ENCODE measurements at regions not wholly inside any gene's neighbourhood (a gene's known extent, or its start where the extent isn't known, plus 50 kb on each side); places are given as distances from the start of the nearest gene placed in this dataset.

DNA sequence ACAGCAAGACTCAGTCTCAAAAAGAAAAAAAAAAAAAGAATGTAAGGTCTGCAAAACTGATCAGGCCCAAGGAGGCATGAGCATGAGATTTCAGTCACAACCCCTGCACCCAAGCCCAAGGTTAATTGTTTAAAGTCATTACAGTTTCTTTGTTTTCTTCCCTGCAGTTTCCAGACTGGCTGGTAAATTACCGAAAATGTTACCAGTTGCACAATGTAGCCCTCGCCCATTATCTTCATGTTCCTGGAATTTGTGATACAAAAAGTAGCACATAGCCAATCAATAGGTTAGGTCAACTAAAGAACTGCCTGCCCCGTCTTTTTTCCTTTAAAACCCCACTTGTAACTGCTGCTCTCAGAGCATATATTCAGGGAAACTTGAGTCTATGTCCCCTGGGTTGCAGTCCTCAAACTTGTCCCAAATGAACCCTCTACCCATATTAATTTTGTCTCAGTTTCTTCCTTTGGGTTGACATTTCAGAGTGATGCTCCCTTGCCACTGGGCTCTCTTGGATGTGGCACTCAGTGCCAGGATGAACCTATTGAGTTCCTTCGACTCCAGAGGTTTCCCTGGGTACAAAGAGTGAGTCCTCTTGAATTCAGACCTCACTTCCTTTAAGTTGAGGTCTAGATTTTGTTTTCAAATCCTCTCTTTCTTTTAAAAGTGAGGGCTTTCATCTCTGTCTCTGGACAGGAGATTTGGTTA, 216.2 kb upstream of the HS6ST1 start:
- no peak for DNase-seq (ENCODE audit: low read depth)

DNA sequence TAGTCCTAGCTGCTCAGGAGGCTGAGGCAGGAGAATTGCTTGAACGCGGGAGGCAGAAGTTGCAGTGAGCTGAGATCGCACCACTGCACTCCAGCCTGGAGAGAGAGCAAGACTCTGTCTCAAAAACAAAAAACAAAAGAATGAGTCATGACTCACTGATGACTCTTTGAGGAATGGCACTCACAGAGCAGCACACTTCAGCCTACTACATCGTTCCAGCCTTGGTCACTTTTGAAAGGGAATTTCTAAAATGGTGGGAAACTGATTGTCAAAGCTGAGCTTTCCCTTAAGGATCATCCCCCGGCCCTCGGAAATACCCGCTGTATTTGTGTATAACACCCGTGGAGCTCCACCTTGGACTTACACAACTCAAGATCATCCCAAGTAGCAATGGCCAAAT, 217.3 kb upstream of the HS6ST1 start:
- DNase-seq (ENCODE audit: low read depth), result no peak

DNA sequence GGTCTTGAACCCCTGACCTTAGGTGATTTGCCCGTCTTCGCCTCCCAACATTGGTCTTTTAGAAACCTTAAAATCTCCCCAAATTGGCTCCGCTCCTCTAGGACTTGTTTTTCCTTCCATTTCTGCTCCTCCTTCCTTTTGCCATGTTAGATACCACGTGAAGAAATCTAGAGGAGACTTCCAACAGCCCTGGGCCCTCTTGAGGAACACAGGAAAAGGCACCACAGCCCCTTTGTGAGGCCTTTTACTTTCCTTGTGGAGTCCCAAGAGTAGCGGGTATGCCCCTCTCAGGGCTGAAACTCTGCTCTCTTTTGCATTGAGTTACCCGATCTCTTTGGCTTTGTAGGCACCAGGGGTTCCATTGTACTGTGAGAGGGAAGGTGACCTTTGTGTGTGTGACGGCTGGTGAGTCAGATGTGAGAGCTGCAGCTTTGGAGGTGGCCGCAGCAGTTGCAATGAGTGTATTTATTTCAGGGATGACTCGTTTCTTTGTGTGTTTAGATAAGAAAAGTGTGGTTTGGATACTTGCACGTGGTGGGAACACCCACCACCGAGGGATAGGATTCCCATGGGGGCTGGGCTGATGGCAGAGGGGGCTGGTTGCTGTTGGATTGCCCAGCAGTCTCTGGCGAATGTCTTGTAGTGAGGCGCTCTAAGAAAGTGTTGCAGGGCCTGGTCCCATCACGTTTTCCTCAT, 218.4 kb upstream of the HS6ST1 start:
- no peak for DNase-seq (ENCODE audit: low read depth)

DNA sequence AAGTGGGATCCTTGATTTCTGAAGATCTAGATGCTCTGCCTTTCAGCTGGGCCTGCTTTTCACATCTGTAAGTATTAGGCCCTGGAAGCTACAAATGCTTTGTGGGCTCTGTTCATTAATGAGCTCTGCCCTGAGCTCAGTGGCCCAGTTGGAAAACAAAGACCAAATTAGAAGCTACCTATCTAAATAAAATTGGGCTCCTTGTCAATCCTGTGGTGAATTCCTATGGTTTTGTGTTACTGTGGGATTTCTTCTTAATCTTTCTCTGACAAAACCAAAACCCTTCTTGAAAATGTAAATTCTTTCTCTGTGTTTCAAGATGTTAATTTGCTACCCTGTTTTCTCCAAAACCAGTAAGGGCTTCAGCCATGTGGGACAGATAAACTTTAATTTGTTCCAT, 219.0 kb upstream of the HS6ST1 start:
- DNase-seq (ENCODE audit: low read depth), result no peak

DNA sequence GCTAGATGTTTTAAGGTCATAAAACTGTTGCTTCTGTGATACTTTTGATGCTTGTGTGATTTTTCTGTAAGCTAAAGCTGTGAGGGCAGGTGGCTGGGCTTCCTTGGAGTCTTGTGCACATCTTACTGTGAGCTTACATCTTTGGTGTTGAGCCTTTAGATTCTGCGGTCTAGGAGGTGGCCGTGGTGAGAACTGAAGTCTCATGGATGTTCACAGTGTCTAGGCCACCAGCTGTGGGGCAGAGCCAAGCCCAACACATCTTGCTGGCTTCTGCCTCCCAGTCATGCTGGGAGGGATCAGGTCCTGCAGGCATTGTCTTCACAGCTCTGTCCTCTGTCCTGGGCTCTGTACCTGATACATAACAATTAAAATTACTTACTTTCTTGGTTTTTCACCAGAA, 219.7 kb upstream of the HS6ST1 start:
- no peak for DNase-seq (ENCODE audit: low read depth)

DNA sequence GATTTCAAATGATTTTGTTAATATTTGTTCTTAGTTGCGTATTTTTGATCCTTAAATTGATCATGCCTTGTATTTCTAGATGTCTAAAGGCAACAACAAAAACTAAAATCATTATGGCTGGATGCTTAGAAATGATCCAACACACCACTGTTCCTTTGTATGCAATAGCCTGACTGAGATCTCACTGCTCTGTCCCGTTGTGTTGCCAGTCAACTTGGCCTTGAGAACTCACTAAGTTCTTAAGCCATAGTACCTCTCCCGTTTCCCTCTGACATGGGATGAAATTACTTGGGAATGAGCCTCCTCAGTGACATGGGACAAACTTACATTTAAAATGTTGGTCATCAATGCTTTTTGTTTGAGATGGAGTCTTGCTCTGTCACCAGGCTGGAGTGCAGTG, 222.0 kb upstream of the HS6ST1 start:
- DNase-seq (ENCODE audit: low read depth), result no peak

DNA sequence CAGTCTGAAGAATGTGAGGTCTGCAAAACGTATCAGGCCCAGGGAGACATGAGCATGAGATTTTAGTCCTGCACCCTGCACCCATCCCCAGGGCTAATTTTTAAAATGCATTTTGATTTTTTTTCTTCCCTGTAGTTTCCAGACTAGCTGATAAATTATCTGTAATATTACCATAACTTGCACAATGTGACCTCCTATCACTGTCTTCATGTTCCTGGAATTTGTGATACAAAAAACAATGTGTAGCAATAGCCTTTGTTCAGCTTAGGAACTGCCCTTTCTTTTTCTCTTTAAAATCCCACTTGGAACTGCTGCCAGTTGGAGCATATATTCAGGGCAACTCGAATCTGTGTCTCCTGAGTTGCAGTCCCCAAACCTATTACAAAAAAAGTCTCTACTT, 222.8 kb upstream of the HS6ST1 start:
- DNase-seq (ENCODE audit: low read depth), result no peak

DNA sequence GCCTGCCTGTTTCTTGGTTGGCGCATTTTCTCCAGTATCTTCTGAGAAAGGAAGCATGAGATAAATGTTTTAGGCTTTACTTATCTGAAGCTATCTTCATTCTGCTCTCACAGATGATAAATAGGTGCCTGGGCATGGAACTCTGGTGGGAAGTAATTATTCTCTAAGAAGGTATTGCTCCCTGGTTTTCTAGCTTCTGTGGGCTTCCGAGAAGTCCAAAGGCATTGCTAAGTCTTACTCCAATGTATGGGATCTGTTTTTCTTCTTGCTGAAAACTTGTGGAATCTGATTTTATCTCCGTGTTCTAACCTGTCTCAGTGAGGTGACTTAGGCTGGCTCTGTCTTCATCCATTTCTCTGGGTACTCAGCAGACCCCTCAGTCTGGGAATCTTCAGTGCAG, 224.4 kb upstream of the HS6ST1 start:
- no peak for DNase-seq (ENCODE audit: low read depth)

DNA sequence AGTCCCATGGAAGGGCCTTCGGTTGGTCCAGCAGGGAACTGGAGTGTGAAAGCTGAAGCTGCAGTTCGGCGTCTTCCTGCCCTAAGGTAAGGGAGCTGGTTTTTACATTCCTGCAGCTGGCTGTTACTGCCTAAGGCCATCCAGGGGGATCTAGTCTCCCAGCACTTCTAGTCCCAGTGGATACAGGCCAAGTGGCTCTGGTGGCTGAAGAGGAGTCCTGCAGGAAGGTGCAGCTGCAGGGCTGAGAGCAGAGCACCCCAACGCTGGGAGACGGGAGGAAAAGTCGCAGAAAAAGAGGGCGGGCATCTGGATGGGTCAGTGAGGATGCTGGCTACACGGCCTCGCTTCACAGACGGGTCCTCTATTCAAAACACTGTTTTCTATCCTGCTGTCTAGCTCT, 225.0 kb upstream of the HS6ST1 start:
- no peak for DNase-seq (ENCODE audit: low read depth)

DNA sequence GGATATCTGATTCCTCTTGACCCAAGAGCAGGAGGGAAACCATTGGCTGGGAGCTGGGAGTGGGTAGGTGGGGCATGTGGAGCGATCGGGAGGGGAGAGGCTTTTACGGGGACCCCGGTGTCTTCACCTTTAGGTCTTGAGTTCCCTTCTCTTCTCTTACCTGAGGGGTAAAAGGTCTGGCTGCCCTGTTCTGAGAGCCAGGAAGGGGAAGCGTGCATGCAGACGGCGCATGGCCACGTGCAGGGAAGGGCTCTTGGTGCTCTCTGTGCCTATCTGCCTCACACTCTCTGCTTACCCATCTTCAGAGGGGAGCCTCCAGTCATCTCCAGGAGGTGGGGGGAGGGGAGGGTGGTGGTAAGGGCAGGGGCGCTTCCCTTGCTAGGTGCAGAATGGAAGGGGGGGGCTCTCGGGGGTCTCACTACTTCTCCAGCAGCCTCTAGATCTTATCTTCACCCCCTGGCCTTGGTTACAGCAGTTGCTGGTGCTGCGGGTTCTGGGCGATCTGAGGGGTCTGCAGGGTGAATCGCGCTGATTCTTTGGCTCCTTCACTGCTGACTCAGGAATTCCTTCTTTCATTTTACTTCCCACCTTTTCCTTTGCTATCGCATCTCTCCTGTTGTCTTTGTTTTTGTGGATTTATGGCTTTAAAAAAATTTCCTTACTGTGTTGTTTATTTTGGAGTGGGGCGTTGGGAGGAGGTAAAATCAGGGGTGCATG, 225.8 kb upstream of the HS6ST1 start:
- no peak for DNase-seq (ENCODE audit: low read depth)

DNA sequence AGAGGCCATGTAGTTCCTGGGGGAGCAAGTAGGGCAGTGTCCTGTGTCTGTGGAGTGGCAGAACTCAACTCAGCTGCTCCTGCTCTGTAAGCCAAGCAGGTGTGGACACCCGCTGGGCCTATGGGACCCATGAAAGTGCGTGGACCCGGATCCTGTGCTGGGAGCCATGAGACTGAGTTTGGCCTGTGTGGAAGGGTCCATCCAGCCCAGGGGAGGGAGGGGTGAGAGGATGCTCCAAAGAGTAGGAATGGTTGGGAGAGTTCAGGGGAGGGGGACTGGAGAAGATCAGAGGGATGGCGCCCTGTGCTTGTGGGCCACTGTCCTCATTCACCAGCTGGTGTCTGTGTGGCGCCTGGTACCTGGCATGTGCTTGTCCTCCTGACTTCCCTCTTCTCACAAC, 226.4 kb upstream of the HS6ST1 start:
- no peak for DNase-seq (ENCODE audit: low read depth)

DNA sequence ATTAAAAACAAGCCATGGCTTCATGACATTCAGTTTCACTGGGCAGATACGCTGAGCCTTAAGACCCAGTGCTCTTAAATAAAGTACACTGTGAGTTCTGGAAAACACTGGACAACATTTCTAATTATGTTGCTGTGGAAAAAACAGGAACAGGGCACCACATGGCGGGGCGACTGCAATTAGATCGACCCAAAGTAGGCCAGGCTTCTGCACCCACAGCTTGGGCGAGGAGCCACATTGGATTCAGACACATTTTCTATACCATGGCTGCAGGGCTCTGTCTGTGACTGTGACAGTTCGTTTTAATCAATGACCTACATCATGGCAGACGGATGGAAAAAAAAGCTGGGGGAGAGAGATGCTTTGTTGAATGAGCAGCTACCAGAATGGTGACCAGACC, 227.2 kb upstream of the HS6ST1 start:
- no peak for DNase-seq (ENCODE audit: low read depth)

DNA sequence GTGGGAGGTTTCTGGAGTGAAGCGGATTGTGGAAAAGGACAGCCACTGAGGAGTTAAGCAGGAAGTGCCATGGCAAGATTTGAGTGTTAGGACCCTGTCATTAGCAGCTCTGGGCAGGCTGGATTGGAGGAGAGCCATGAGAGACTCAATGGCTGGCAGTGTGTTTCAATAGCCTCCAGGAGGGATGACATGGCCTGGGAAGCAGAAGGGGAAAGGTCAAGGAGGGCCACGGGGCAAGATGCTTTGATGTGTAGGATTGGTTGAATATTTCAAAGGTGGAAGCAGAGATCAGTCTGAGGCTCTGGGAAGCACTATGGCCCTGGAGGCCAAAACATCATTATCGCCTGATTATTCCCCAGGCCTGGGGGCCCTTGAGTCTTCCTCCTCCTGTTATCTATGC, 229.0 kb upstream of the HS6ST1 start:
- no peak for DNase-seq (ENCODE audit: low read depth)

DNA sequence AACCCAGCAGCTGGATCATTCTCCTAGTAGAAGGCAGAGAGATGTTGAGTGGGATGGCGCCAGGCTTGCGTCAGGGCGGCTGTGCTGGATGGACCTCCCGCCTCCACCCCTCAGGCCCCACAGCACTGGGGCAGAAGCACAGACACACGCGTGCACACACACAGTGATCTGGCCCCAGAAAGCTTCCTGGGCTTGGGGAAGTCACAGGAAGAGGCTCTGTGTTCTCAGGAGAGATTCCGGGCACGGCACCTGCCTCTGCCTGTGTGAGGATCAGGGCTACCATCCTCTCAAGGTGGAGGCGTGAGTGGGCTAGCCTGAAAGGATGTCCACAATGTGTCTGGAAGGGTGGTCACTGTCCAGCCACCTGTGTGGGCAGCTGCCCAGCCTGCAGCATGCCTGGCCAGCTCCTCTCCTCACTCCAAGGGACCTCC, 229.8 kb upstream of the HS6ST1 start:
- no peak for DNase-seq (ENCODE audit: low read depth)

DNA sequence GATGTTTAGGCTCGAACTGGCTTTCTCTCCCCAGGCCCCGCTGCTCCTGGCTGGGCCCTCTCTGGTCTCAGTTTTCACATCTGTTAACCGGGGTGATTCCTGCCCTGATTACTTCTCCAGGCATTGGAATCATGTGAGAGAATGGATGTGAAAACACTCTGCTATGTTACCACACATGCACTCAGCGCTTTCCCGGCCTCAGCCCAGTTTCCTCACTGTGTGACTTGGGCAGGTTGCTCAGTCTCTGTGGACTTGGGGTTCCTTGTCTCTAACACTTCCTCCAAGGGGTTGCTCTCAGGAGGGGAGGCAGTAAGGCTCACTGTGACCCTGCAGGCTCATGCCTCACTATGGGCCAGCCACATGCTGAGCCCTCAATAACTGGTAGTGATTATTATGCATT, 230.4 kb upstream of the HS6ST1 start:
- no peak for DNase-seq (ENCODE audit: low read depth)

DNA sequence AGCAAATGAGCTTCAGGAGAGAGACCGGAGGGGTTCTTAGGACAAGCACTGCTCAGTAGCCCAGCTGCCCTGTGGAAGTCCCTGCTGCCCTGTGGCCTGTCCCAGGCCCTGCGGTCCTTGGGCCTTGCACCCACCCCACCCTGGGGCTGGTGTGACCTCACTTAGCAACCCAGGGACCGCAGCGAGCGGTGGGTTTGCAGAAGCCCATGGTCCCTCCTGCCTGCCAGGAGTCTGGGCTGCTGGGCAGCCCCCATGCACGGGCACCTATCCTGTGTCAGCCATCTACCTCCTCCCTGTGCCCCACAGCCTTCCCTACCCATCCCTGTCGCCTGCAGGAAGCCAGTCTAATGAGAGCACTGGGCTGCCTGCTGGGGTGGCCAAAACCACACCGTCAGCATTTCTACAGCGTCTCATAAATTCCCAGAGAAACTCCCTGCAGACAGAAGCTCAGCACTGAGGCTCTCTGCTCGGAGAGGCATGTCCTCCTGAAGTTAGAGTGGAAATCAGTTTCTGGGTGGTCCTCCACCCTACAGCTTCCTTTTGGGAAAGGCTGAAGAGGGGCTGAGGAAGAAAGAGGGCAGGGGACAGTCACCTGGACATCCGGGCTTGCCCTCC, 231.1 kb upstream of the HS6ST1 start:
- no peak for DNase-seq (ENCODE audit: low read depth)

DNA sequence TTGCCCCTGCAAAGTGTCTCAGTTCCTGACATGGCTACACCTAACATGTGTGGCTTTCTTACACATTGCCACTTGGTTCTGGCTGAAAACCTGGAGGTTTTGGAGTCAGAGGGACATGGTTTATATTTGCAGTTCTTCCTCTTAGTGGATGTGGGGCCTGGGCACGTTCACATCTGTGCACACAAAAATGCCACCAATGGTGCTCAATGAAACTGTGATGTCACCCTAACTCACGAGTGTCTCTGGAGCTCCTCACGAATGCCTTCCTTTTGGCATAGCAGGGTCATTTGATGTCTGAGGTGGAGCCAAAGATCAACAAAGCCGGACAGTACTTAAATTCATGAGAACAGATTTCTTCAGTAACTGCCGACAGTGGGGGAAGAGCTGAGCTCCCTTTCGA, 231.7 kb upstream of the HS6ST1 start:
- DNase-seq (ENCODE audit: low read depth), result no peak

DNA sequence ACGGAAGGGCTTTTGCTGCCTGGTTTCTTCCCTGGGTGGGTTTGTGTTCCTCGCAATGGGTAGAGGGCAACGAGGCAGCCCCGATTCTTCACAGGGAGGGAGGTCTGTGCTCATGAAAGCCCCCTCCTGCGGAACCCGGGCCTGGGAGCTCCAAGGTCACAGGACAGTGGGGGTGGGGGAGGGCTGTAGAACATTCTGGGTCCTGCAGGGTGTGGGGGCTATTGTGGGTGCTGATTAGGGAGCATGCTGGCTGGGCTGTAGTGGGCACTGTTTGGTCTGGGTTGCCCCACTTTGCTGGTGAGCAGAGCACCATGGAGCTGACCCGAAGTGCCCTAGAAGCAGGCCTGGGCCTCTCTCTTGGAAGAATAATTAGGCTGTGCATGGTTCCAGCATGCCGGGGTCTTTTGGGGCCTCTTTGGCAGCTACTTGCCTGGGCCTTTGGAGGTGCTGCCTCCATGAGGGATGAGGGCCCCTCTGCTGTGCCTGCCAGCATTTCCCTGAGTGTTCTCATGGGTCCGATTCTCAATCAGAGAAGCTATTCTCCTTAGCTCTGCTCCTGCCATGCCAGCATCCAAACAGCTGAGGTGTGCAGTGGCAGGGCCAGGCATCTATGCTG, 232.2 kb upstream of the HS6ST1 start:
- no peak for DNase-seq (ENCODE audit: low read depth)

DNA sequence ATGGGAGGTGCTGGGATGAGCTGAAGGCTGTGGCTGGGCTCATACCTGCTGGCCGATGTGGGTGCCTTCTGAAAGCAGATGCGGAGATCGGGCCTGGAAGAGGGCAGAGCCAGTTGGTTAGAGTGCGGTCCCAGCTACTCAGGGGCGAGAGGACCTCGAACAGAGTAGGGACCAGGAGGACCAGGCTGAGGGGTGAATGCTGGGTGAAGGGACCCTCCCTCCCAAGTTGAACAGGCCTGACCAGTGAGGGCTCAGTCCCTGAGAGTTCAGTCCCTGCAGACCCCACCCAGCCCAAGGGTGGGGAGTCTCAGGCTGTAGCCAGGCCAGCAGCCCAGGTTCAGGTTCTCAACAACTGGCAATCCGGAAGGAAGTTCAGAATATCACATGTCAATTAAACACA, 232.8 kb upstream of the HS6ST1 start:
- DNase-seq (ENCODE audit: low read depth), result no peak

DNA sequence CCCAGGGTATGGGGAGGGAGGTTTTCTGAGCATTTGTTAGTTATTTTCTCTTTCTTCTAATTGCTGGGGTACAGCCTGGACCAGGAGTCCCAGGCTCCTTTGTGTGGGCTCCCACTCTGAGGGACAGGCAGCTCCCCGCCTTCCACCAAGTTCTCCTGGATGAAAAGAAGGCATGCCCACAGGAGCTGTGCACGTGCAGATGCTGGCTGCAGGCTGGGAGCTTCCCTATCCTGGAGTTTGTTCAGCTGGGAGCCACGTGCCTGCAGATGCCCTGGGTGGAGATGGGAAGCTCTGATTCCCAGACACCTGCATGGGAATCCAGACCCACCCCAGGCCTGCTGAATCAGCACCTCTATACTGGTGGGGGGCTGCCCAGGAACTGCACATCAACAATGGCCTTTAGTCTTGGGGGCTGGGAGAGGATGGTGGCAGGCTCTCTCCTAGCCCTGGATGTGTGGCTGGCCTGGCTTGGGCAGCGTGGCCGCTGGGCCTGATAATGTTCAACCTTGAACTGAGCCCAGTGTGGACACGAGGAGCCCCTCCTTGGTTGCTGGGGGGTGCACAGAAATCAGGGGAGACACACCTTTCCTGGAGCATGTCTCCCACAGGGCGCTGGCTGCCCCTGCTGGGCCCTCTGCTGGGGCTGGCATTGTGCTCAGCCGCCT, 233.6 kb upstream of the HS6ST1 start:
- DNase-seq (ENCODE audit: low read depth), result no peak

DNA sequence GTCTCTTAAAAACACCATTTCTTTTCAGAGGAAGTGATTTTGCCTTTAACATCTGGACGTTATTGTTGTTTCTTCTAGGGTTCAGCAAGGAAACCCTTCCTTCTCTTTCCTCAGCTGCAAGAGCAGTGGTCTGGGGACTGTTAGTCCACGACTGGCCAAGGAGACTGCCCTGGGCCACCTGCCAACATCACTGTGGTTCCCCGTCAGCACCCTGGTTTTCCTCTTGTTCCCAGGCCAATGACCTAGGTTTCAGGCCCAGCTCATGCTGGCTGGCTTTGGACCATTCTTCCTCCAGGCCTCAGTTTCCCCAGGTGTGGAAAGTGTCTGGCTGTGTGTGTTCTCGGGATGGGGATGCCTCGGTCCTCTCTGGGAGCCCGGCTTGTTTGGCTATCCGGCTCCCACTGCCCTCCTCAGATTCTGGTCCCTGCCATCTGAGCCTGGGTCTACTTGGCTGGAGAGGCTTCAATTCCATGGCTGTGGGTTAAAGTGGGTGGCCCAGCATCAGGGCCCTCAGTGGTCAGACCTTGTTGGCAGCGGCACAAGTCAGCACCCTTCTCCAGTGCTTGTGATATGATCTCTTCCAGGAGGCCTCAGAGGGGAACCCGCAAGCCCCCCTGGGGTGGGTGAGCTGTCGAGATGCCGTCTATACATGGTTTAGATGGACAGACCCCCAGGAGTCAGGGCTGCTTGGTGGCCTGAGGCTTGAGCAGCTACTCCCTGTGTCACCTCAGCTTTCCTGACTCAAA, 234.3 kb upstream of the HS6ST1 start:
- no peak for DNase-seq (ENCODE audit: low read depth)

Measured in stimulated activated CD8-positive, alpha-beta memory T cell treated with anti-CD3 and anti-CD28 coated beads, Interleukin-4, amount 100 ng/mL, for 24 hours (primary cell).